HG03460 (cell line): ENCODE measurements at regions not wholly inside any gene's neighbourhood (a gene's known extent, or its start where the extent isn't known, plus 50 kb on each side); places are given as distances from the start of the nearest gene placed in this dataset.

Experiments
- ATAC-seq: cut with Tn5 transposase; IDR thresholded peaks from one replicate; pipeline ENCODE4 v1.9.1; 2021; ENCODE audit not compliant: unreplicated experiment

DNA sequence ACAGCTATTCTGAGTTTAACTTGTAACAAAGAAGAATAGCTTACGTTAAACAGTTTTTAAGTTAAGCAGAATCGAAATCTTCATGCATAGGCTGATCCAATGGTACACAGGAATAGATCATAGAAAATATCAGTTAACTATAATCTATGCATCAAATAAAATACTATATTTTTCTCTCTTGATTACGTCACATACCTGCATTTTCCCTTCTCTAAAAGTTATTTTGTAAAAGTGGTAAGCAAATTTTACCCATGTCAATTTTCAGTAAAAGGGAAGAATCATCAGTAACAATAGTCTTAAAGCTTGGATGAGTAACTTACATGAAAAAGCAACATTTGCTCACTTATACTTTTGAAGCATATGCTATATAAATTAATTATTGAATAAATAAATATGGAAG is 692.4 kb downstream of the FAT4 start:
- no peak for ATAC-seq

DNA sequence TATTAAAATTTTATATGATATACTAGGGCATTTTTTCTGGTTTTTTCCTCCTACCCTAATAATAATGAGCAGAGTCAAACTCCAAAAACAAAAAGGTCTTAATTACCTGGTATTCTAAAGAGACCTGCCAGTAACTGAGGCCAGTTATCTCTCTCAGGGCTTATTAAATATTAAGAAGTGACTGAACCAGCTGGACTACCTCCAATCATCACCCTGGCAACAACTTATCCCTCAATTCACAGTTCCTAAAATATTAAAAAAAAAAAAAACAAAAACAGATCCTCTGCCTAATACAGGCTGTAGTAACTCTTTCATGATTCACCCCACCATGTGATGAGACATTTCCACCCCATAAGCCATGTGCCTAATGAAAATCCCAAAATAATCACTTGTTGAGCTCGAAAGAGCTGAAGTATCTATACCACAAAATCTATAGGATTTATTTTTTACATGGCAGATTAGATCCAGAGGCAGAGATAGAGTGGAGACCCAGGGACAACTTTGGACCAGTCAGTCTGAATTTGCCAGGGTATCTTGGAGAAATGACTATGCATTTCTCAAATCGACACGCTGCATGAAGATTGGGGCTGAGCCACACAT is 698.0 kb downstream of the FAT4 start:
- no peak for ATAC-seq

DNA sequence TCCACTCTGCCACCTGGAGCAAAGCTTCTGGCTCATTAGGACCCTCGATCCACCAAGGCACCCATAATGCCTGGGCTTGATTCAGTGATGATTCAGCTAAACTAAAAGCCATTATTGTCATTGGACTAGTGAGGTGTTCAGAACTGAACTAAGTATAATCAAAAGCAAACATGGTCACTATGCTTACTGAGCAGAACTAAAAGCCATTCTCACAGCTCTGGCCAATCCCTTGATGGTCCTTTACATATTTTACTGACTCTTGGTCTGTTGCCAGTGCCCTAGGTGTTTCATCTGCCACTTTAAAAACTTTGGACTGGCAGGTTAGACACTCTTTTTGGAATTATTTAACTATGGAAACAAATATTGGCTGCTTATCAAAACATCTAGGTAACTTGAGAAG is 703.5 kb downstream of the FAT4 start:
- ATAC-seq = no peak

DNA sequence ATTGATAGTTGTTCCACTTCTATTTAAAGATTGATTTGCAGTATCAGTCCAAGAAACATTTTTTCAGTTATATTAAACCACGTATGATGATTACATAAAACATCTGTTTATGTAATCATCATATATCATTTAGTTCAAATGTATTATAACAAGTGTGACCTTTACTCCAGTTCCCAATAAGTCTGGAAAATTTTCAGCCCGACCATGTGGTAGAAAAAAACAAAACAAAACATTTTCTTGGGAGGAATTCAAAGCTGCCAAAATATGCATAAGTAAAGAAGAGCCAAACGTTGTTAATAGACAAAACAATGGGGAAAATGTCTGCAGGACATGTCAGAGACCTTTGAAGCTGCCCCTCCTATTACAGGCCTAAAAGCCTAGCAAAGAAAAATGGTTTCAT is 709.1 kb downstream of the FAT4 start:
- ATAC-seq = no peak

DNA sequence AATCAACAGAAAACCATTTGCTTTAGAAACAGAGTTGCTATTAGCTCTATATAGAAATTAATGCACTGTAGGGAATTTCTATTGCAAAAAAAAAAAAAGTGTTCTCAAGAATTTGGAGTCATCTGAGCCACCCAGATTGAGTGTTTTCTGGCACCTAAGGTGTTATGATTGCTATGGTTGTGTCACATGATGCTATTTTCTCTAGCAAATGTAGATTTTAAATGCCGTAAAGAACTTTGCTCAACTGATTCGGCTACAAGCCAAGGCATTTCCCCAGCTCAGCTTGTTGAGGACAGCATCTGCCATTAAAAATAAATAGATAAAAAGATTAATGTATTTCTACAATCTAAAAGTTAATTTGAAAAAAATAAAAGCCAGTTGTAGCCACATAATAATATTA is 712.8 kb downstream of the FAT4 start:
- ATAC-seq = no peak

DNA sequence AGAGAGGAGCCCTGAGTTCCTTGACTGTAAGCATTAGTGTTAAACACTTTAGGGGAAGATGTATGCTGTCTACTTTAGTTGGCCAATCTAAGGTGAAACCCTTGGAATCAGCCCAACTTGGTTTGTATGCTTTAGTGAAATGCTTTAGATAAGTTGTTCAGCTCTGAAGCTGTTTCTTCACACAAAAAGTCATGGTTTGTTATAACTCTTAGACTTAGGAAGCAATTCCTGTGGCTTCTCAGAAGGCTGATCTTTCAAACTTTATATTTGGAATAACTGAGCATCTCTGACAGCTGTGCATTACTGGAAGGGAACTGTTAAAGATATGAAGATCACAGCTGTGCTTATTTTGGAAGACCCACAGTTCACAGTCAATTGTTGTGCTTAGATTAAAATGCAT is 714.1 kb downstream of the FAT4 start:
- ATAC-seq = no peak

DNA sequence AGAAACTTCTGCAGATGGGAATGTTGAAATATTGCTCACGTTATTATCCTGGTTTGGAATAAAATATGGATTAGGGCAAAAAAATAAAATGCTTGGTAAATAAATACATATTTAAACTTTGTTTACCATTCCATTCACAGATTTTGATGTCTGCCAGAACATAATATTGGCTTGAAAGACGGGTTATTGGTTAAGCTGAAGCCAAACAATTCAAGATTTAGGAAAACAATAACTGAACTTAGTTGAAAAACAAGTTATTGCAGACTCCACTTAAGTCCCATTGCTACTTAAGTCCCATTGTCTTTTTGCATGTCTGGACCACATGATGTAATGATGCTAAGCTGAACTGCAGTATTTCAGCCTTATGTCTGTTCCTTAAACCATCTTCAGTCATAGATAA is 722.5 kb downstream of the FAT4 start:
- no peak for ATAC-seq

DNA sequence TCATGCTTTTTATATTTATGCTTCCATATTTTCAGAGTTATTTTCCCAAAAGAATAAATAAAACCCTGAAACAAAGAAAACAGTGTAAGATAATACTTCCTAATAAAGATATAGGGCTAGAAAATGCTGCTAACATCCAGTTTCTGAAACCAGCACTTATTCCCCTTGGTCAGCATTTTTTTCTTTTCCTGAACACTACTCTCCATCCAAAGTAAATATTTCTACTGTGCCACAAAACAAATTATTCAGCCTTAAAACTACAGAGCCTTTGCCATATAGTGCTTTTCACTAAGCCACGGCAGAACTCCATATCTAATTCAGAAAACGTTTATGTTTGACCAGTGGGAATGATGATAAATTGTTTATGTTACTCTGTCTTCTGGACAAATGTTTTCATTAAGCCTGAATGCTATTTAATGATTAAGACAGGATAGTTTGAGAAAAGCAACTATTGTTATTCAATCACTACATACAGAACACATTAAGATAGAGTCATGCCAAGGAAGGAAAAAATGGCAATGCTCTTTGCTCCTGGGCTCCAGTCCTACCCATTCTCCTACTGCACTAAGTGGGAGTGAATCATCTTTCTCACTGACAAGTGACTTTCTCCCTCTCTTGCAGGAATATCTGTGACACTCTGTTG is 723.9 kb downstream of the FAT4 start:
- no peak for ATAC-seq

DNA sequence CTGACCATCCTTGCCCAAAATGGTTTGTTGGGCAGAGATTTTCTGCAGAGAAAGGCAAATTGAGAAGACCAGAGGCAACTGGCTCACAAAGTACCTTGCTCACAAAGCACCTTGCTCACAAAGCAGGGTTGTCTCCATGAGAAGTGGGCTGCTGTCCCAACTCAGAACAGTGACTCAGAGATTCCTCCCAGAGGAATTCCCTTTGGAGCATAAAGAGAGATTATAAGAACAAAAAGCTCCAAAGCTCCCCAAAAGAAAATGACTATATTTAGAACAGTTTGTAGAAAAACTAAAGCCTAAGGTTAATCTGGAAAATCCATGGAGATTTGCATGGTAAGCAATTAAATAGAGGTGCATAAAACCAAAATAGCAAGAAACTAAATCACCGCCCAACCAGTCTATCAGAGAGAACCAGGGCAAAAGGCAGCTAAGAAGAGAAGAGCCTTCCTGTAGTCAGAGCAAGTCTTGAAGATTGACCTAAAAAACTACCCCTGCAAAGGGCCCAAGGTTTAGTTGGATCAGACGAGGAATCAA is 731.4 kb downstream of the FAT4 start:
- no peak for ATAC-seq

DNA sequence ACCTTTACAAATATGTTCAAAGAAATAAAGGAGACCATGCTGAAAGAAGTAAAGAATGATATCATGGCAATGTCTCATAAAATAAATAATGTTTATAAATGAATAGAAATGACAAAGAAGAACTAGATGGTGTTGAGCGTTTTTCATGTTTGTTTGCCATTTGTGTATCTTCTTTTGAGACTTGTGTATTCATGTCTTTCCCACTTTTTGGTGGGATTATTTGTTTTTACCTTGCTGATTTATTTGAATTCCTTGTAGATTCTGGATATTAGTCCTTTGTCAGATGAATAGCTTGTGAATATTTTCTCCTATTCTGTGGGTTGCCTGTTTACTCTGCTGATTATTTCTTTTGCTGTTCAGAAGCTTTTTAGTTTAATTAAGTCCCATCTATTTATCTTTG is 732.4 kb downstream of the FAT4 start:
- ATAC-seq = no peak

DNA sequence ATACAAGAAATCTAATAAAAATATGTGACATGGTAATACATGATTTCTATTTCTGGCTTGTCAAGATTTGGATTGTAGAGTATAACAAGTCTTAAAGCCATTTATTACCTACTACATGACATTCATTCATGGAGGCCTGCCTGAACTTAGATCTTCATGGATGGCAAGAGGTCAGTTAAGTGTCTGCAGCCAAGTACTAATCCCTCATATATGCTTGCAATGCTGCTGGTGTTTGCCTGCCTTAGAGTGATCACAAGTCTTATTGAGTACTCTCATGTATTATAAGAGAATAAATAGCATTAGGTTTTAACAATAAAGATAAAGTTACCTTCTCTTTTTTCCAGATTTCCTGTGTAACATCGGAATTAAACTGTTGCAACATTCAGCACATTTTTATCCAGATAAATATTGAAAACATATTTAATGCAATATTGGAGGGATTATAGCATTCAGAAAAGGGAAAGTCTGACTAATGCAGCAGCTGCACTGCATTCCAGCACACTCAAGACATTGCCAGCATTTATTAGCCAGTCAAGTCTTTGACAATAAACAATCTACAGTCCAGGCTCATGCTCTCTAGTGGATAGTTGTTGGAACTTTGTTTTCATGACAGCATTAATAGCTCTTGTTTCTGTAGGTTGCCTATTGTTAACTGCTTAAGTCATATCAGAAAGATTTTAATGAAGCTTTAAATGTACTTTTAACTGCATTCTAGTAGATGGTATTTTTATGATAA is 737.1 kb downstream of the FAT4 start:
- ATAC-seq = no peak

DNA sequence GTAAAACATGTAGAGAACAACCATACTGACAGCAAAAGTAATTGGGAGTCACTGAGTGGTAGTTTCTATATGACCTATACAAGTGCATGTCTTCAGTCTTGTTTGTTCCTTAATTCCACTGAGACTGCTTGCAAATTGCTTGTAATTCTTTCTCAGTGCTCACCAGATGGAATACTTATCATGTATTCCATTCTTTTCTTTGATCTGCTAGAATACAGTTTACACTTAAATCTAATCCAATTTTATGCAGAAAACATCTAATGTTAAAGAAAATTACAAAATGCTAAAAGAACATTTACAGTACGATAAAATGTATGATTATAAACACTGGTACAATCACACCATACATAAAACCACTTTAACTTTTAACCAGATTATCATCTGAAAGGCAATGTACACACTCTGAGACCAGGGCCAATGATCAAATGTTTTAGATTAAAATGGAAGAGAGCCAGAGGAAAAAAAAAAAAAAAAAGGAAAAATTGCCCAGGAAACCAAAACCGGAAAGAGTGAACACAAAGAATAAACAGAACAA is 741.4 kb downstream of the FAT4 start:
- no peak for ATAC-seq

DNA sequence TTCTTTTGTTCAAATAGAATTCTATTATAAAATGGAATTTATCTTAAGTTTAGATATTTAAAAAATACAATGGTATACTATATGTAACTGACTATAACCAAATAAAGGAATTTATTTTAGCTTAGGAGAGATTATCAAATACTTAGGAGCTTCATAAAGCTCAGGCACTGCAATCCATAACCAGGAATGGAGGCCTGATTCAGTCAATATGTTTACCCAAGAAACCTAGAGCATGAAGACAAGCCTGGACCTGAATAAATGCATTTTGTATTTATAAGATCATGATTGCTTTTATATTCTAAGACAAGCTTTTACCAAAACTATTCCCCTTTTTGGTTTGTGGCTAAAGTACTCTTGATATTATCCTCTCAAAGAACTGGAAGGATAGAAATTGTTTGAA is 742.6 kb downstream of the FAT4 start:
- ATAC-seq = no peak

DNA sequence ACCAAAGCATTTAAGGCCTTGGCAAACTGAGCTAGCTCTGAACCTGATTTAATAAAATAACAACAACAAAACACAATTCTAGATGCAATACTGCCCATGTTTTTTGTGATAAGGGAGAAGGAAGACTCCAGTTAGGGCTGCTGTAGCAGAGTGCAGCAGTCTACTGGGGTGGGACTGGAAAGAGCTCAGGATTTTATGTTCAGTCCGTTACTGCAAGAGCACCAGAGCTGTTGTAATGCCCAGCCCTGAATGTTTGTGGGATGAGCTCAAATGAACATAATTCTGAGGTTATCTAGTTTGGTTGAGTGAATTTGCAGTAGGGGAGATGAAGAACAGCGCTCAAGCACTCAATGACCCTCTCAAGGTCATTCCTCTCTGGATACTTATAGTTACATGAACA is 743.8 kb downstream of the FAT4 start:
- no peak for ATAC-seq

DNA sequence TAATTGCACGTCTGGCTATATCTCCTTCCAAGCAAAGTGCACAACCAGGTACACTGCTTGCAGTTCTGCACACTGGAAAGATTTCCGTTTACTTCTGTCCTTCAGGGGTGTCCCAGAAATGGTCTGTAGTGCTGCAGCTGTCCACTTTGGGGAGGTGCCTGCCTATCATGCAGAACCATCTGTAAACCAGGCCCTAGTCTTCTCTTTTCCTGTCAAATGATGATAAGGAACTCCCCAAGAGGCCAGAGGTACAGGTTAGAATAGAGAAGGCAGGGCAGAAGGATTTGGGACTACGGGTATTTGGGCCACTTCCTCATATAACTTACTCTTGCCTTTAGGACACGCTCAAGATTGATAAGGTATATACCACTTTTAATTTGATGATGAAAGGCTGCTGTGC is 746.9 kb downstream of the FAT4 start:
- ATAC-seq = no peak

DNA sequence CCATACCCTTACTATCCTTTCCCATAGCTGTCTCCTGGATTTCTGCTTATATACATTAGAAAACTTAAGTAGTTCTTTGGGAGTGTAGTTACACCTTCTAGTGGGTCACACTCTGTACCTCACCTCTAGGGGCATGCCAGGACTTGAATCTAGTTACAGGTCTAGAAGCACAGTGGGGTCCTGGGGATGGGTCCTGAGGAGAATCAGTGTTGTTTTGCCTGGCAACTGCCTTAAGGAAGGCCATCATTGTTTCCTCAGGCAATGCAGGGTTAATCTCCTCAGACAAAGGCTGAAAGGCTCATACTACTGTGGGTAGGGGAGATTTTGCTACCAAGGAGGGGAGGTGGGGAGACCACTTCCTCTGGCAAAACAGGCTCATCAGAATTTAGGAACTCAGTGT is 750.3 kb downstream of the FAT4 start:
- ATAC-seq = no peak

DNA sequence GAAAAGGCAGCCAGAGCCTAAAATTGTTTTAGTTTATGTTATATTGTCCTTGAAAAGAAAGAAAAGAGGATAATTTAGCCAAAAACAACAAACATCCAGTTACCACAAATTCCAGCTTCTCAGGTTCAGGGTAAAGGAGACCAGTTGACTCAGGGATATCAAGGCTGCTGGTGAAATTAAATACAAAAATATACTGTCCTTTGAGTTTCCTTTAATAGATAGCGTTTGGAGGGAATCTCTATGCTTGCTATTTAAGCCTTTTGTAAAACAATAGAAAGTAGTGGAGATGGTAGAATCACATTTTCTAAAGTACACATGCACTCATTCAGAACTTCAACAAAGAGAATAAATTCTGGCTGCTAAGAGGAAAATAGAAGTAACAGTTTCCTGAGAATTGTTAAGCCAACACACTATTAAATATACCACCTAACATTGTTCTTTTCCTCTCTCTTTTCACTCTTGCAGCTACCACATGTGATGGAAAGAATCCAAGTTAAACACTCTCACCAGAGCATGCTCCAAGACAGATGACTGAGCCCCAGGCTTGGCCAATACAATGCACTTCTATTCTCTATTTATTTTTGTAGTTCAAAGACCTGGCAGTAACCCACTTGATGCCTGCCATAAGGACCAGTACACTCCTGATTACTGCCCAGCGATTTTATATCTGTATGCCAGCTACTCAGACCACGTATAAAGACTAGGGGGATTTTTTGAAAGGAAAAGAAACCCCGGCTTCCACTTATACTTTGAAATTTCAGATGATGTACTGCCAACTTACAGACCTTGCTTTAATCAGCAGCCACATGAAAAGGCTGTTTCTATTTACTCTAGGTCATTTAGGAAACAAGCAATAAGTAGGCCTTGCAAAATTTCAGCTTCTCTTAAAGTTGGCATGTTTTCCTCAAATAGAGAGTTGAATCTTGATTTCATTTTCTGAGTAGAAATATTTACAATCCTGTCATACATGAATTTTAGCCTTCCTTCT is 756.9 kb downstream of the FAT4 start:
- no peak for ATAC-seq

DNA sequence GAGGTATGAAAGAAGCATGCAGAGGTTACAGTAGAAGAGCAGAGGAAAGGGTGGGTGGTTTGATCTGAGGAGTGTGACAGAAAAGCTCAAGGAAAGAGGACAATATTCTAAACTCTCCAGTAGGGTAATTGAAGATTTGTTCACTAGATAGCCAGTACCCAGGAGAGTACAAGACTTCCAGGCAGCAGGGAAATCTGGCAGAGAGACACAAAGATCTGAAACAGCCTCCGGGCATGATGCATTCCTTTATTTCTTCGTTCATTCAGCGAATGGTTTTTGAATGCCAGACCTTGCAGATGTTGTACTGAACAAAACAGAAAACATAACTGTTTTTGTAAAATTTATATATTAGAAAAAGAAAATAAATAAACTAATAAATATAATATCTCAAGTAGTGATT is 766.6 kb downstream of the FAT4 start:
- ATAC-seq = no peak

DNA sequence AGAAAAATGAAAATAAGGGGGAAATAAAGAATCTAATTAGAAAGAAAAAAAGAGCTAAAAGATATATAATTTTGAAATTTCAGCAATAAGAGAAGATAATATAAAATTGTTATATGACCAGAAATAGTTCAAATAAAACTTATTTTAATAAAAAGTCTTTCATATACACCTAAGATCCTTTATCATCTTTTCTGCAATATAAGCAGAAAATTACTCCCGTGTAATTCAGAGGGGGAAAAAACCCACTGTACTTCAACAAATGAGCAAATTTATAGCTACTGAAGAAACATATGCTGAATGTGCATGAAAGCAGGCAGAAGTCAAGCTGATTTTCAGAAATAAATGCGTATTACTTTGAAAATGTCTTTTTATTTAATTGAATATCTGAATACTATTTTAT is 771.3 kb downstream of the FAT4 start:
- ATAC-seq = no peak

DNA sequence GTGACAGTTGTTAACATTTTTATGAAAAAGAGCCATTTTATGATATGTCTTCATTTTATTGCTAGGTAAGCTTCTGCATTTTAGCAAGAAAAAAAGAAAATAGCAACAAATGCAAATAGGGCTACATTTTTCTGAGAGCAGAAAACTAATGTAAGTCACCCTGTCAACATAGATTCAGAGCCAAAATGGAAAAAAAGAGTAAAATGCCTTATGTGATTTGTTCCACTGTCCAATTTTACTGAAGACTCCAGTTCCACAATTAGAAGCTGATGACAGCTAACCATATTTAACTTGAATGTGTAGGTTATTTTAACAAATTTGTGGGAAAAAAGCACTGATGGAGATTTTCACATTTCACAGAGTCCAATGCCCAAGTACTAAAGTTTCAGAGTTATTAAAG is 772.3 kb downstream of the FAT4 start:
- ATAC-seq = no peak
